Mesenchymal stem cell (in vitro differentiated cells and primary cell): ENCODE measurements at regions not wholly inside any gene's neighbourhood (a gene's known extent, or its start where the extent isn't known, plus 50 kb on each side); places are given as distances from the start of the nearest gene placed in this dataset.

Experiments used
- DNase-seq: peaks from one replicate; pipeline ENCODE4 v3.0.0-alpha.2; 2013
- H2AFZ ChIP-seq: one replicate; pipeline ENCODE4 v1.6.1; 2013; ENCODE audit warnings: low read depth, mild to moderate bottlenecking, control low read depth, inconsistent platforms, low read length, moderate library complexity
- H2AK5ac ChIP-seq: 2 replicates; pipeline ENCODE4 v1.6.1; 2013; ENCODE audit warnings: low read length, moderate library complexity, mild to moderate bottlenecking, inconsistent platforms; ENCODE audit not compliant: severe bottlenecking
- H2BK120ac ChIP-seq: one replicate; pipeline ENCODE4 v1.6.1; 2013; ENCODE audit warnings: low read depth, mild to moderate bottlenecking, inconsistent platforms, low read length, moderate library complexity
- H2BK12ac ChIP-seq, 2 experiments: one replicate each; pipeline ENCODE4 v1.6.1; 2013; ENCODE audit warnings: inconsistent platforms in 2 of 2, low read length in 2 of 2, mild to moderate bottlenecking in 2 of 2, moderate library complexity in 2 of 2, control low read depth in 1 of 2
- H2BK15ac ChIP-seq: one replicate; pipeline ENCODE4 v1.6.1; 2013; ENCODE audit warnings: mild to moderate bottlenecking, low read depth, inconsistent platforms; ENCODE audit not compliant: poor library complexity, severe bottlenecking
- H2BK5ac ChIP-seq: 2 replicates; pipeline ENCODE4 v1.6.1; 2013; ENCODE audit warnings: low read depth, mild to moderate bottlenecking, low read length, control low read depth, inconsistent platforms; ENCODE audit not compliant: poor library complexity, severe bottlenecking
- H3K14ac ChIP-seq, 2 experiments: one replicate each; pipeline ENCODE4 v1.6.1; 2013; ENCODE audit warnings: inconsistent platforms in 2 of 2, low read length in 2 of 2, control low read depth in 1 of 2, mild to moderate bottlenecking in 1 of 2, moderate library complexity in 1 of 2
- H3K18ac ChIP-seq, 2 experiments: one replicate each; pipeline ENCODE4 v1.6.1; 2013; ENCODE audit warnings: inconsistent platforms in 2 of 2, low read length in 2 of 2, control low read depth in 1 of 2, low read depth in 1 of 2, mild to moderate bottlenecking in 1 of 2
- H3K23ac ChIP-seq, 2 experiments: one replicate each; pipeline ENCODE4 v1.6.1; 2013; ENCODE audit warnings: inconsistent platforms in 2 of 2, low read length in 2 of 2, mild to moderate bottlenecking in 2 of 2, moderate library complexity in 2 of 2, control low read depth in 1 of 2
- H3K27ac ChIP-seq: 2 replicates; pipeline ENCODE4 v1.5.1; 2013; ENCODE audit warnings: mild to moderate bottlenecking, moderate library complexity, low read length, control low read depth, inconsistent platforms; ENCODE audit not compliant: poor library complexity, severe bottlenecking
- H3K27me3 ChIP-seq, 2 experiments: 2 replicates each; pipeline versions ENCODE4 v1.6.1 to v1.7.0; 2013; ENCODE audit warnings: low read length in 2 of 2, mild to moderate bottlenecking in 2 of 2, moderate library complexity in 2 of 2, control low read depth in 1 of 2, inconsistent platforms in 1 of 2; ENCODE audit not compliant: control insufficient read depth in 1 of 2, insufficient read depth in 1 of 2
- H3K36me3 ChIP-seq, 2 experiments: 2 replicates each; pipeline versions ENCODE4 v1.6.1 to v1.7.0; 2013; ENCODE audit warnings: low read length in 2 of 2, control low read depth in 1 of 2, inconsistent platforms in 1 of 2, low read depth in 1 of 2, mild to moderate bottlenecking in 1 of 2; ENCODE audit not compliant: insufficient read depth in 2 of 2, control insufficient read depth in 1 of 2
- H3K4ac ChIP-seq, 2 experiments: one replicate each; pipeline ENCODE4 v1.6.1; 2013; ENCODE audit warnings: inconsistent platforms in 2 of 2, low read length in 2 of 2, mild to moderate bottlenecking in 2 of 2, moderate library complexity in 2 of 2, control low read depth in 1 of 2, low read depth in 1 of 2
- H3K4me1 ChIP-seq: 2 replicates; pipeline ENCODE4 v1.6.1; 2013; ENCODE audit warnings: low read depth, low read length, control low read depth; ENCODE audit not compliant: control insufficient read depth, insufficient read depth
- H3K4me2 ChIP-seq: 2 replicates; pipeline ENCODE4 v1.6.1; 2013; ENCODE audit warnings: low read length, mild to moderate bottlenecking, inconsistent platforms; ENCODE audit not compliant: poor library complexity, severe bottlenecking
- H3K4me3 ChIP-seq, 2 experiments: 2 replicates each; pipeline versions ENCODE4 v1.5.1 to v1.7.0; 2013; ENCODE audit warnings: low read length in 2 of 2, mild to moderate bottlenecking in 2 of 2, control low read depth in 1 of 2, low read depth in 1 of 2; ENCODE audit not compliant: insufficient read depth in 1 of 2
- H3K79me1 ChIP-seq: replicated peaks from 2 replicates; pipeline ENCODE4 v1.6.1; 2013; ENCODE audit warnings: mild to moderate bottlenecking, control low read depth, low read length, inconsistent platforms; ENCODE audit not compliant: poor library complexity, severe bottlenecking
- H3K9ac ChIP-seq: 2 replicates; pipeline ENCODE4 v1.7.0; 2013; ENCODE audit warnings: mild to moderate bottlenecking, low read length, moderate library complexity
- H3K9me3 ChIP-seq: 2 replicates; pipeline ENCODE4 v1.7.0; 2013; ENCODE audit warnings: mild to moderate bottlenecking, low read length; ENCODE audit not compliant: control insufficient read depth
- H4K8ac ChIP-seq: one replicate; pipeline ENCODE4 v1.6.1; 2013; ENCODE audit warnings: inconsistent platforms, mild to moderate bottlenecking, low read length, moderate library complexity
- H4K91ac ChIP-seq: one replicate; pipeline ENCODE4 v1.6.1; 2013; ENCODE audit warnings: mild to moderate bottlenecking, low read length, inconsistent platforms
- WGBS: methylation state at CpG from one replicate; pipeline ENCODE4 v1.1.7; 2013; ENCODE audit warnings: mixed read lengths; 5-methylcytosine and 5-hydroxymethylcytosine counted together

DNA sequence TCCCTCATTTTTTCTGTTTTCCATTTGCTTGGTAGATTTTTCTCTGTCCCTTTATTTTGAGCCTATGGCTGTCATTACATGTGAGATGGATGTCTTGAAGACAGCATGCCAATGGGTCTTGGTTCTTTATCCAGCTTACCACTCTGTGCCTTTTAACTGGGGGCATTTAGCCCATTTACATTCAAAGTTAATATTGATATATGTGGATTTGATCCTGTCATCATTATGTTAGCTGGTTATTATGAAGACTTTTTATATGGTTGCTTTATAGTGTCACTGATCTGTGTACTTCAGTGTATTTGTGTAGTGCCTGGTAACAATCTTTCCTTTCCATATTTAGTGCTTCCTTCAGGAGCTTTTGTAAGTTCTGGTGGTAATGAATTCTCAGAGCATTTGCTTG is 89.3 kb upstream of the UNC5B start:
- H3K4me3 ChIP-seq: no peak overlapping the region
- DNase-seq: no peak
- H2BK120ac ChIP-seq: no peak overlapping the region
- H2AFZ ChIP-seq: no peak overlapping the region
- peaks cover 30% of the 10 kb centered on the region for H3K9me3 ChIP-seq
- no peak overlapping the region for H3K18ac ChIP-seq
- H3K23ac ChIP-seq: no peak overlapping the region
- no peak overlapping the region for H3K27ac ChIP-seq
- no peak overlapping the region for H4K91ac ChIP-seq
- no peak overlapping the region for H2AK5ac ChIP-seq
- no peaks in the 10 kb centered on the region for H3K4me1 ChIP-seq
- H2BK15ac ChIP-seq: no peak overlapping the region
- H3K9ac ChIP-seq: no peak overlapping the region
- no peak overlapping the region for H2BK12ac ChIP-seq
- peaks cover 16 to 50% of the 10 kb centered on the region in 2 experiments for H3K27me3 ChIP-seq
- H3K79me1 ChIP-seq: no peaks in the 10 kb centered on the region
- H4K8ac ChIP-seq: no peak overlapping the region
- no peaks in the 10 kb centered on the region for H3K36me3 ChIP-seq
- no peak overlapping the region for H3K4me2 ChIP-seq
- H3K14ac ChIP-seq: no peak overlapping the region
- H2BK5ac ChIP-seq: no peak overlapping the region
- no peak overlapping the region for H3K4ac ChIP-seq

DNA sequence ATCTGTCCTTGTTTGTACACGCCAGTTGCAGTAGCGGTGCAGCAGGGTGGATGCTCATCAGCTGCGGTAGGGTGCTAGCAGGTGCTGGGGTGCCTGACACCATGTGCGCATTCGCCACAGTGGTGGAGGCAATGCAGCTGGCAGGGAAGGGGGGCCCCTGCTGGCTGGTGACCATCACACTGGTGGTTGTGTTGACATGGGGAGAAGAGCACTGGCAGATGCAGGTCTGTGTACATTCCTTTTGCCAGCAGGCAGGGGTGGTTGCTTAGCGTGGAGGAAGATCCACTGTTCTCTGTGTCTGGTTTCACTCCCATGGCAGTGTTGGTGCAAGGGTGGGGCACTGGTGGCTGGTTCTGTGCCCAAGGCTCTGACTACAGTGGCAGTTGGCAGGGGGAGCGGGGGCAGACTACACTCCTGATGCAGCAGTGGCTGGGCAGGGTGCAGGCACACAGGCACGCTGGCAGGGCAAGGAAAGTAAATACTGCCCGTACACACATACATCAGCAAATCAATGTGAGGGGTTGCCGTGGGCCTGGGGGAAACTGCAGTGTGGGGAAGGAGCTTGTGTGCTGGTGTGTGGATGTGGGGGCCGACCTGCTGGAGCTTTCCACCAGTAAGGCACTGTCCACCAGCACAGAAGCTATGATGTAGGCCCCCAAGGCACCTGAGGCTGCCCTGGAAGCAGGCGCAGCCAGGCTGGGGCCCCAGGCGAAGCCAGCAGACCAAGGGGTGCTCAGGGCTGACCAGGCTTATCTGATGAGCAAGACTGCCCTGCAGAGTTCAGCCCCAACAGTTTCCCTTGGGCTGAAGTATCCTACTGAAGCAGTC is 87.2 kb upstream of the UNC5B start:
- no peak overlapping the region for H3K27ac ChIP-seq
- no peak overlapping the region for H2BK5ac ChIP-seq
- H3K27me3 ChIP-seq: peaks cover 21 to 50% of the 10 kb centered on the region in 2 experiments
- 76% methylated on average over 11 of the region's 13 CpGs for WGBS
- no peak overlapping the region for H3K23ac ChIP-seq
- no peak overlapping the region for H3K4me3 ChIP-seq
- H3K18ac ChIP-seq: no peak overlapping the region
- H4K91ac ChIP-seq: no peak overlapping the region
- no peak overlapping the region for H2BK120ac ChIP-seq
- H3K14ac ChIP-seq: no peak overlapping the region
- H2BK12ac ChIP-seq: no peak overlapping the region
- peaks cover 20% of the 10 kb centered on the region for H3K9me3 ChIP-seq
- H3K79me1 ChIP-seq: no peaks in the 10 kb centered on the region
- no peak for DNase-seq
- no peaks in the 10 kb centered on the region for H3K36me3 ChIP-seq
- H2AFZ ChIP-seq: no peak overlapping the region
- H2AK5ac ChIP-seq: no peak overlapping the region
- H3K4me2 ChIP-seq: no peak overlapping the region
- H3K9ac ChIP-seq: no peak overlapping the region
- no peak overlapping the region for H4K8ac ChIP-seq
- no peak overlapping the region for H3K4ac ChIP-seq
- no peak overlapping the region for H2BK15ac ChIP-seq
- H3K4me1 ChIP-seq: no peaks in the 10 kb centered on the region

DNA sequence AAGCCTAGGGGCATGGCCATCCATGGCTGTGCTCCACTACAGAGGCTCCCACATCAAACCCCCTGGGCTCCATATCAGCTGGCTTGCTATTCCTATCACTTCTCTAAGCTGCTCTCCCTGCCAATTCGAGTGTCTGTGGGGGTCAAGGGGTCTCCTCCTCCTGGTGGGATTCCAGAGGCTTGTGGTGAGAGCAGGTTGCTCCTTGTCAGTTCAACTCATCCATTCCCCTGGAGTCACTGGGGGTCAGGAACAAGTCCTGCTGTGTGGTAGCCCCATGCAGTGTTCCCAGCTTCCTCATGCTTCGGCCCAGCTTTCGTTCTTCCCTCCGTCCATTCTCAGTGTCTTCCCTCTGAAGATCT is 86.6 kb upstream of the UNC5B start:
- no peak overlapping the region for H3K23ac ChIP-seq
- no peak for DNase-seq
- H3K4me3 ChIP-seq: no peak overlapping the region
- no peak overlapping the region for H3K18ac ChIP-seq
- no peak overlapping the region for H2BK5ac ChIP-seq
- H2BK120ac ChIP-seq: no peak overlapping the region
- no peak overlapping the region for H4K8ac ChIP-seq
- H2BK15ac ChIP-seq: no peak overlapping the region
- 78% methylated on average over 4 of the region's 4 CpGs for WGBS
- H2AFZ ChIP-seq: no peak overlapping the region
- H3K4ac ChIP-seq: no peak overlapping the region
- peaks cover 14% of the 10 kb centered on the region for H3K9me3 ChIP-seq
- H3K79me1 ChIP-seq: no peaks in the 10 kb centered on the region
- no peak overlapping the region for H2AK5ac ChIP-seq
- H3K4me2 ChIP-seq: no peak overlapping the region
- no peaks in the 10 kb centered on the region for H3K4me1 ChIP-seq
- H3K14ac ChIP-seq: no peak overlapping the region
- H3K27me3 ChIP-seq: peaks cover 26 to 55% of the 10 kb centered on the region in 2 experiments
- no peaks in the 10 kb centered on the region for H3K36me3 ChIP-seq
- no peak overlapping the region for H3K27ac ChIP-seq
- no peak overlapping the region for H3K9ac ChIP-seq
- H2BK12ac ChIP-seq: no peak overlapping the region
- no peak overlapping the region for H4K91ac ChIP-seq

DNA sequence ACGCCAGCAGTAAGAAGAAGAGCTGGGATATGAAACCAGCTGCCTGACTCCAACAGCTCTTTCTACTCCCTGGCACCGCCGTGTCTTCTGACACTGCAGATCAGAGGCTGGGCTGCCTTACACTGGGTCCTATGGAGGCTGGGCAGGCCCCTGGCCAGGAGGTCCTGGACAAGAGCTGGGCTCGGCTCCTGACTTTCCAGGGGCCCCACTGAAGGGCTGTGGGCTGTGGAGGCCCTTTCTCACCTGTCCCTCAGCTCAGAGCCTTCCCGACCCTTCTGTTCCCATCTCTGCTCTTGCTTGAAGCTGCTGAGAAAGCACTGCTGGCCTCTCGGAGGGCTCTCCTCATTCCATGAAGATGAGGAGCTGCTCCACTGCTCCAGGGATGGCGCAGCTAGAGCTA is 85.9 kb upstream of the UNC5B start:
- Histone ChIP-seq H3K9me3 (peaks cover 11% of the 10 kb centered on the region), H3K4me2 (no peak overlapping the region), H3K79me1 (no peaks in the 10 kb centered on the region), H3K4ac (no peak overlapping the region), H3K18ac (no peak overlapping the region), H2BK120ac (no peak overlapping the region), H2BK5ac (no peak overlapping the region), H3K23ac (no peak overlapping the region), H2AFZ (no peak overlapping the region), H4K91ac (no peak overlapping the region), H2BK15ac (no peak overlapping the region), H3K27ac (no peak overlapping the region), H3K9ac (no peak overlapping the region), H3K14ac (no peak overlapping the region), H3K4me1 (no peaks in the 10 kb centered on the region), H3K4me3 (no peak overlapping the region), H2BK12ac (no peak overlapping the region), H3K27me3 (peaks cover 33 to 62% of the 10 kb centered on the region in 2 experiments), H2AK5ac (no peak overlapping the region), H4K8ac (no peak overlapping the region), H3K36me3 (no peaks in the 10 kb centered on the region)
- 79% methylated on average over 7 of the region's 7 CpGs for WGBS
- no peak for DNase-seq
